Prostate gland (tissue), 2 donors: ENCODE measurements at regions not wholly inside any gene's neighbourhood (a gene's known extent, or its start where the extent isn't known, plus 50 kb on each side); places are given as distances from the start of the nearest gene placed in this dataset.

Experiments
- CTCF ChIP-seq, 4 experiments: fragments of 200-600 bp in 2 of 4; fragments of 450-650 bp in 2 of 4; sonication (generic) in 2 of 4; IDR thresholded peaks; 1 replicate in 3 of 4; 2 replicates in 1 of 4; pipeline ENCODE4 v1.5.1; 2016 to 2019; ENCODE audit warnings: antibody characterized with exemption in 4 of 4, mild to moderate bottlenecking in 2 of 4, moderate library complexity in 2 of 4
- POLR2AphosphoS5 ChIP-seq: sonication (generic); formaldehyde crosslinking; IDR thresholded peaks from one replicate; pipeline ENCODE4 v1.6.1; 2017; ENCODE audit warnings: antibody characterized with exemption

- TF ChIP-seq CTCF (IDR thresholded peaks at IDR 0.05) (no peak), POLR2AphosphoS5 (no peak)
These were observed 268.3 kb downstream of the TMA16 start for GRCh38 chr4:163762741-163763140.
